Memory B cell (primary cell): ENCODE measurements at regions not wholly inside any gene's neighbourhood (a gene's known extent, or its start where the extent isn't known, plus 50 kb on each side); places are given as distances from the start of the nearest gene placed in this dataset.
"Not testable (repeated sequence)": the region's sequence is repeated elsewhere in the genome, so short reads cannot be mapped to it uniquely, and the experiment has no call there.

Source experiments
- ATAC-seq: fragments of 150-1000 bp; cut with Tn5 transposase; 2 replicates; pipeline ENCODE4 v1.10.0; 2021; ENCODE audit warnings: low read depth, mild to moderate bottlenecking, moderate library complexity
- DNase-seq, 2 donors: peaks; one replicate each; pipeline ENCODE4 v3.0.0; 2022; ENCODE audit warnings: low spot score in 2 of 2
- H3K27ac Mint-ChIP-seq: one replicate; pipeline ENCODE4 v1.8.0; 2022; ENCODE audit warnings: mild to moderate bottlenecking, moderate library complexity, mixed read lengths
- H3K27me3 Mint-ChIP-seq: one replicate; pipeline ENCODE4 v1.8.0; 2022; ENCODE audit warnings: mixed read lengths
- H3K36me3 Mint-ChIP-seq: one replicate; pipeline ENCODE4 v1.8.0; 2022; ENCODE audit warnings: mild to moderate bottlenecking, mixed read lengths
- H3K4me1 Mint-ChIP-seq: one replicate; pipeline ENCODE4 v1.8.0; 2022; ENCODE audit warnings: mixed read lengths
- H3K4me3 Mint-ChIP-seq: one replicate; pipeline ENCODE4 v1.8.0; 2022; ENCODE audit warnings: mild to moderate bottlenecking, moderate library complexity, mixed read lengths
- H3K9me3 Mint-ChIP-seq: one replicate; pipeline ENCODE4 v1.8.0; 2022; ENCODE audit warnings: mixed read lengths

GRCh38 chr10:28983799-28984198 is 305.1 kb upstream of the LYZL1 start:
- H3K4me3 Mint-ChIP-seq: no peak overlapping the region
- H3K27ac Mint-ChIP-seq: no peak overlapping the region
- H3K36me3 Mint-ChIP-seq: no peaks in the 10 kb centered on the region
- H3K27me3 Mint-ChIP-seq: peaks cover 2% of the 10 kb centered on the region
- peaks cover 2% of the 10 kb centered on the region for H3K4me1 Mint-ChIP-seq
- DNase-seq (no peak), ATAC-seq (no peak)
- H3K9me3 Mint-ChIP-seq: peaks cover 4% of the 10 kb centered on the region

- H3K9me3 Mint-ChIP-seq: peaks cover 6% of the 10 kb centered on the region
- no peaks in the 10 kb centered on the region for H3K36me3 Mint-ChIP-seq
- DNase-seq (no peak), ATAC-seq (peak; percentile 24)
- H3K27ac Mint-ChIP-seq: no peak overlapping the region
- peaks cover 2% of the 10 kb centered on the region for H3K4me1 Mint-ChIP-seq
- peaks cover 2% of the 10 kb centered on the region for H3K27me3 Mint-ChIP-seq
- H3K4me3 Mint-ChIP-seq: no peak overlapping the region
These were observed 304.4 kb upstream of the LYZL1 start for GRCh38 chr10:28984431-28984830.

GRCh38 chr10:28985137-28985885 is 303.6 kb upstream of the LYZL1 start:
- peaks cover 2% of the 10 kb centered on the region for H3K4me1 Mint-ChIP-seq
- H3K4me3 Mint-ChIP-seq: no peak overlapping the region
- H3K36me3 Mint-ChIP-seq: no peaks in the 10 kb centered on the region
- ATAC-seq (no peak), DNase-seq (no peak)
- H3K9me3 Mint-ChIP-seq: peaks cover 6% of the 10 kb centered on the region
- H3K27ac Mint-ChIP-seq: no peak overlapping the region
- H3K27me3 Mint-ChIP-seq: peaks cover 2% of the 10 kb centered on the region

- no peak overlapping the region for H3K4me3 Mint-ChIP-seq
- DNase-seq (no peak), ATAC-seq (no peak)
- peaks cover 2% of the 10 kb centered on the region for H3K27me3 Mint-ChIP-seq
- peaks cover 2% of the 10 kb centered on the region for H3K4me1 Mint-ChIP-seq
- H3K27ac Mint-ChIP-seq: no peak overlapping the region
- H3K36me3 Mint-ChIP-seq: no peaks in the 10 kb centered on the region
- peaks cover 6% of the 10 kb centered on the region for H3K9me3 Mint-ChIP-seq
These were observed 302.6 kb upstream of the LYZL1 start for GRCh38 chr10:28986117-28986792.

- ATAC-seq (no peak), DNase-seq (no peak)
- Mint-ChIP-seq H3K27ac (no peak overlapping the region), H3K27me3 (peaks cover 2% of the 10 kb centered on the region), H3K9me3 (peaks cover 6% of the 10 kb centered on the region), H3K4me3 (no peak overlapping the region), H3K4me1 (peaks cover 2% of the 10 kb centered on the region), H3K36me3 (no peaks in the 10 kb centered on the region)
These were observed 302.0 kb upstream of the LYZL1 start for GRCh38 chr10:28986856-28987255.

GRCh38 chr10:28987555-28988320 is 301.1 kb upstream of the LYZL1 start:
- no peak for ATAC-seq
- DNase-seq: no peak
- no peak overlapping the region for H3K27ac Mint-ChIP-seq
- H3K9me3 Mint-ChIP-seq: peaks cover 4% of the 10 kb centered on the region
- H3K4me1 Mint-ChIP-seq: peaks cover 2% of the 10 kb centered on the region
- H3K36me3 Mint-ChIP-seq: no peaks in the 10 kb centered on the region
- H3K4me3 Mint-ChIP-seq: no peak overlapping the region
- H3K27me3 Mint-ChIP-seq: peaks cover 2% of the 10 kb centered on the region

- no peak for ATAC-seq
- Mint-ChIP-seq H3K27ac (no peak overlapping the region), H3K4me1 (peaks cover 2% of the 10 kb centered on the region), H3K4me3 (no peak overlapping the region), H3K27me3 (peaks cover 2% of the 10 kb centered on the region), H3K9me3 (peaks cover 2% of the 10 kb centered on the region), H3K36me3 (no peaks in the 10 kb centered on the region)
- no peak for DNase-seq
These were observed 299.9 kb upstream of the LYZL1 start for GRCh38 chr10:28988980-28989379.

- no peaks in the 10 kb centered on the region for H3K27me3 Mint-ChIP-seq
- ATAC-seq: no peak
- H3K4me1 Mint-ChIP-seq: no peaks in the 10 kb centered on the region
- H3K4me3 Mint-ChIP-seq: no peak overlapping the region
- H3K27ac Mint-ChIP-seq: no peak overlapping the region
- no peak for DNase-seq
- peaks cover 2% of the 10 kb centered on the region for H3K9me3 Mint-ChIP-seq
- H3K36me3 Mint-ChIP-seq: no peaks in the 10 kb centered on the region
These were observed 297.3 kb upstream of the LYZL1 start for GRCh38 chr10:28991333-28992270.

- ATAC-seq (no peak), DNase-seq (no peak)
- Mint-ChIP-seq H3K4me3 (no peak overlapping the region), H3K9me3 (peaks cover 2% of the 10 kb centered on the region), H3K4me1 (no peaks in the 10 kb centered on the region), H3K36me3 (no peaks in the 10 kb centered on the region), H3K27me3 (no peaks in the 10 kb centered on the region), H3K27ac (no peak overlapping the region)
These were observed 295.8 kb upstream of the LYZL1 start for GRCh38 chr10:28993056-28993455.

- no peak for DNase-seq
- Mint-ChIP-seq H3K4me3 (no peak overlapping the region), H3K9me3 (peaks cover 2% of the 10 kb centered on the region), H3K4me1 (no peaks in the 10 kb centered on the region), H3K27ac (no peak overlapping the region), H3K27me3 (no peaks in the 10 kb centered on the region), H3K36me3 (no peaks in the 10 kb centered on the region)
- no peak for ATAC-seq
These were observed 295.0 kb upstream of the LYZL1 start for GRCh38 chr10:28993861-28994260.

GRCh38 chr10:28994802-28995201 is 294.1 kb upstream of the LYZL1 start:
- H3K27ac Mint-ChIP-seq, H3K36me3 Mint-ChIP-seq, DNase-seq, H3K4me3 Mint-ChIP-seq, ATAC-seq, H3K9me3 Mint-ChIP-seq, H3K4me1 Mint-ChIP-seq, H3K27me3 Mint-ChIP-seq: not testable (repeated sequence)

- H3K4me3 Mint-ChIP-seq: no peak overlapping the region
- DNase-seq (no peak), ATAC-seq (no peak)
- H3K27me3 Mint-ChIP-seq: no peaks in the 10 kb centered on the region
- no peaks in the 10 kb centered on the region for H3K4me1 Mint-ChIP-seq
- no peak overlapping the region for H3K27ac Mint-ChIP-seq
- H3K36me3 Mint-ChIP-seq: no peaks in the 10 kb centered on the region
- H3K9me3 Mint-ChIP-seq: no peaks in the 10 kb centered on the region
These were observed 293.4 kb upstream of the LYZL1 start for GRCh38 chr10:28995497-28995896.

GRCh38 chr10:28996345-28996744 is 292.5 kb upstream of the LYZL1 start:
- DNase-seq: no peak
- H3K27me3 Mint-ChIP-seq: no peaks in the 10 kb centered on the region

More at GRCh38 chr10:28996345-28996744, 292.5 kb upstream of the LYZL1 start:
- H3K4me3 Mint-ChIP-seq: no peak overlapping the region
- H3K9me3 Mint-ChIP-seq: no peaks in the 10 kb centered on the region
- no peak for ATAC-seq
- no peaks in the 10 kb centered on the region for H3K4me1 Mint-ChIP-seq
- no peaks in the 10 kb centered on the region for H3K36me3 Mint-ChIP-seq
- no peak overlapping the region for H3K27ac Mint-ChIP-seq
